Type B pancreatic cell (in vitro differentiated cells): ENCODE measurements at regions not wholly inside any gene's neighbourhood (a gene's known extent, or its start where the extent isn't known, plus 50 kb on each side); places are given as distances from the start of the nearest gene placed in this dataset.

Source experiments
- DNase-seq: peaks from one replicate; pipeline ENCODE4 v3.0.0; 2021; ENCODE audit warnings: mixed read lengths; ENCODE audit not compliant: unreplicated experiment; ENCODE audit errors: extremely low spot score
- H3K27ac Mint-ChIP-seq: 2 replicates; pipeline ENCODE4 v1.8.0; 2021; ENCODE audit warnings: mild to moderate bottlenecking, mixed read lengths
- H3K27me3 Mint-ChIP-seq: 2 replicates; pipeline ENCODE4 v1.8.0; 2021; ENCODE audit warnings: mixed read lengths
- H3K36me3 Mint-ChIP-seq: 2 replicates; pipeline ENCODE4 v1.8.0; 2021; ENCODE audit warnings: mixed read lengths
- H3K4me1 Mint-ChIP-seq: one replicate; pipeline ENCODE4 v1.8.0; 2021; ENCODE audit warnings: mixed read lengths; ENCODE audit not compliant: unreplicated experiment
- H3K4me3 Mint-ChIP-seq: 2 replicates; pipeline ENCODE4 v1.8.0; 2021; ENCODE audit warnings: mild to moderate bottlenecking, mixed read lengths
- H3K9me3 Mint-ChIP-seq: 2 replicates; pipeline ENCODE4 v1.8.0; 2021; ENCODE audit warnings: mixed read lengths
- TF ChIP-seq, protein P1 (sequence below): fragments of 200-600 bp; sonication (generic); conservative IDR thresholded peaks from 2 replicates; pipeline ENCODE4 v1.5.0; 2021; ENCODE audit warnings: antibody characterized with exemption, mild to moderate bottlenecking

DNA sequence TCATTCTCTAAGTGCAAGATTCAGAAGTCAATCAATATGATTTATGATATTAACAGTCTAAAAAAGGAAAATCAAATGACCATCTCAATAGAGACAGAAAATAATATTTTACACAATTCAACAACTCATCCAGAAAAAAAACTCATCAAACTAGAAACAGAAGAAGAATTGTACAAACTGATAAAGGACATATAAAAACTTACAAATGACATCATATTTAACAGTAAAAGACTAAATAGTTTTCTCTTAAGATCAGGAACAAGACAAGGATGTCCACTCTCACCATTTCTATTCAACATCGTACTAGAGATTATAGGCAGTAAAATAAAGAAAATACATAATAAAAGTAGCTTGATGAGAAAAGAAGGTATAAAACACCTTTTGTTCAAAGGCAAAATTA lies 527.3 kb downstream of the DACH1 start:
- Mint-ChIP-seq H3K27me3 (no peaks in the 10 kb centered on the region), H3K4me1 (no peaks in the 10 kb centered on the region)

DNA sequence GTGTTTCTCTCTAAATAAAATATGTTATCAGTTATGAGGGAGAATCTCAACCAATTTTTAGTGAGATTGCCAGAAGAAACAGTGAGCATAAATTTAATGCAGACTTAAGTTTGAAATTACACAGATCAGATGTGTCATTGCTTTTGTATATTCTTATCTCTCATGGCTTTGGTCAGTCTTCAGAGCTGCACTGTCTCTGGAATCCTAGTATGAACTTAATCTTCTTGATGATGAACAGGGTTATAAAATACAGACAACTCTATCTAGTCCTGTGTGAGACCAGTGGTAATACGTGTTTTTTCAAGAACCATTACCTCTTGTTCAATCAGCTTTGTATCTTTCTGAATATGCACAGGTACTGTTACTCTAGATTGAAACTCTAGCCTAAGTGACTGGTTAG lies 528.0 kb downstream of the DACH1 start:
- H3K4me3 Mint-ChIP-seq, result no peak overlapping the region
- DNase-seq, result no peak
- H3K36me3 Mint-ChIP-seq, result no peaks in the 10 kb centered on the region
- no peaks in the 10 kb centered on the region for H3K9me3 Mint-ChIP-seq
- no peaks in the 10 kb centered on the region for H3K4me1 Mint-ChIP-seq
- H3K27ac Mint-ChIP-seq, result no peak overlapping the region
- TF ChIP-seq, protein P1, sequence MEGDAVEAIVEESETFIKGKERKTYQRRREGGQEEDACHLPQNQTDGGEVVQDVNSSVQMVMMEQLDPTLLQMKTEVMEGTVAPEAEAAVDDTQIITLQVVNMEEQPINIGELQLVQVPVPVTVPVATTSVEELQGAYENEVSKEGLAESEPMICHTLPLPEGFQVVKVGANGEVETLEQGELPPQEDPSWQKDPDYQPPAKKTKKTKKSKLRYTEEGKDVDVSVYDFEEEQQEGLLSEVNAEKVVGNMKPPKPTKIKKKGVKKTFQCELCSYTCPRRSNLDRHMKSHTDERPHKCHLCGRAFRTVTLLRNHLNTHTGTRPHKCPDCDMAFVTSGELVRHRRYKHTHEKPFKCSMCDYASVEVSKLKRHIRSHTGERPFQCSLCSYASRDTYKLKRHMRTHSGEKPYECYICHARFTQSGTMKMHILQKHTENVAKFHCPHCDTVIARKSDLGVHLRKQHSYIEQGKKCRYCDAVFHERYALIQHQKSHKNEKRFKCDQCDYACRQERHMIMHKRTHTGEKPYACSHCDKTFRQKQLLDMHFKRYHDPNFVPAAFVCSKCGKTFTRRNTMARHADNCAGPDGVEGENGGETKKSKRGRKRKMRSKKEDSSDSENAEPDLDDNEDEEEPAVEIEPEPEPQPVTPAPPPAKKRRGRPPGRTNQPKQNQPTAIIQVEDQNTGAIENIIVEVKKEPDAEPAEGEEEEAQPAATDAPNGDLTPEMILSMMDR, result no peak
- H3K27me3 Mint-ChIP-seq, result no peaks in the 10 kb centered on the region

More for the DNA sequence above, 527.3 kb downstream of the DACH1 start:
- Mint-ChIP-seq H3K27ac (no peak overlapping the region), H3K9me3 (peaks cover 4% of the 10 kb centered on the region), H3K4me3 (no peak overlapping the region), H3K36me3 (no peaks in the 10 kb centered on the region)
- DNase-seq, result no peak
- TF ChIP-seq, protein P1, result no peak

DNA sequence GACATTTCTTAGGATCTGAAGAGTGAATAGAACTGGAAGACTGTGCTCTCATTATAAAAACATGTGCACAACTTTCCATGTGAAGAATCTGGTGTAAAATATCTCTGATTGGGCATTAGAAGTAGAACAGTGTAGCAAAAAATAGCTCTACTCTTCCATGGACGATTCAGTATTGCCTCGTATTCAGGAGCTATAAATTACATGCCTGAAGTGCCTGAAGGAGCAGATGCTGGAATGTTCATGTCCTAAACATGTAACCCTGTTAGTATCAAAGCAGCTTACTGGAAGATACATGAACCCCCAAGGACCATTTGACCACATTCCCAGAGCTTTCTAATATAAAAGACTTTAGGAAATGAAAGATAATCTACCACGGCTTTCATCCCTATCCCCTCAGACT lies 528.9 kb downstream of the DACH1 start:
- no peak for DNase-seq
- Mint-ChIP-seq H3K36me3 (no peaks in the 10 kb centered on the region), H3K27me3 (no peaks in the 10 kb centered on the region), H3K4me1 (no peaks in the 10 kb centered on the region), H3K27ac (no peak overlapping the region), H3K9me3 (no peaks in the 10 kb centered on the region), H3K4me3 (no peak overlapping the region)
- TF ChIP-seq, protein P1, result no peak

DNA sequence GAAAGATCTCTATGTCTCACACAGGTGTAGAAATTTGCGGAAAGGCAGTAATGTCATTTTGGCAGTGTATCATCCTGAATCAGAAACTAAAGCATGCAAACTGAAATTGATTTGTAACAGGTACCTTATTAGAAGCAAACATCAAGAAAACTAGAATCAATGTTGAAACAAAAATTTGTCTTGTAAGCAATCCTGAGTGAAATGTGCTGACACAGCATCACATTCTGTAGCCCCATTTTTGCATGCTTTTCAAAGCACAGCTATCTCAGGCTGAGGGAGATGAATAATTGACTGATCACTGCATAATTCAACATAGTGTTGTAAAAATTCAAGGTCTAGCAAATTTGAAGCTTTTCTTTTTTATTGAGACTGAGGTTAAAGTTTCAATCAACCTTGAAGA lies 539.7 kb downstream of the DACH1 start:
- no peak overlapping the region for H3K27ac Mint-ChIP-seq
- no peaks in the 10 kb centered on the region for H3K27me3 Mint-ChIP-seq
- H3K4me1 Mint-ChIP-seq, result peaks cover 7% of the 10 kb centered on the region
- TF ChIP-seq, protein P1, result no peak
- DNase-seq, result no peak
- no peaks in the 10 kb centered on the region for H3K9me3 Mint-ChIP-seq
- no peak overlapping the region for H3K4me3 Mint-ChIP-seq
- no peaks in the 10 kb centered on the region for H3K36me3 Mint-ChIP-seq

DNA sequence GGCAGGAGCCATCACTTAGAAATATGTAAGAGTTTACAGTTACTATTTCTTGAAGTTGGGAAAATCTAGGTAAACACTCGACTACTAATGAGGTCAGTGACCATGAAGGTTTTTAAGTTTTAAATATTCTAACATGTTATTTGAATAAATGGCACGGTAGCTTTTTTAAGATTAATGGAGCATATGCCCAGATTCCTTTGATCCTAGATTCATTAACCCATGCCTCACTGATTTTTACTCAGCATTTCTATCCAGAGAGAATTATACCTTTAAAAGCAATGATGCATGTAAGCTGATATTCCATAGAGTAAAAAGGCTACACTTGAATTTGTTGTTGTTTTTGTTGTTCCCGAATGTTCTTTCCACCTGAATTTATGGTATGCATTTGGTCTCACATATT lies 541.4 kb downstream of the DACH1 start:
- H3K27ac Mint-ChIP-seq, result no peak overlapping the region

More for the DNA sequence above, 541.4 kb downstream of the DACH1 start:
- TF ChIP-seq, protein P1, result no peak
- peaks cover 5% of the 10 kb centered on the region for H3K9me3 Mint-ChIP-seq
- peaks cover 7% of the 10 kb centered on the region for H3K4me1 Mint-ChIP-seq
- no peak overlapping the region for H3K4me3 Mint-ChIP-seq
- DNase-seq, result no peak
- no peaks in the 10 kb centered on the region for H3K36me3 Mint-ChIP-seq
- no peaks in the 10 kb centered on the region for H3K27me3 Mint-ChIP-seq
